ENCODE measurements at regions not wholly inside any gene's neighbourhood (a gene's known extent, or its start where the extent isn't known, plus 50 kb on each side); places are given as distances from the start of the nearest gene placed in this dataset.

DNA sequence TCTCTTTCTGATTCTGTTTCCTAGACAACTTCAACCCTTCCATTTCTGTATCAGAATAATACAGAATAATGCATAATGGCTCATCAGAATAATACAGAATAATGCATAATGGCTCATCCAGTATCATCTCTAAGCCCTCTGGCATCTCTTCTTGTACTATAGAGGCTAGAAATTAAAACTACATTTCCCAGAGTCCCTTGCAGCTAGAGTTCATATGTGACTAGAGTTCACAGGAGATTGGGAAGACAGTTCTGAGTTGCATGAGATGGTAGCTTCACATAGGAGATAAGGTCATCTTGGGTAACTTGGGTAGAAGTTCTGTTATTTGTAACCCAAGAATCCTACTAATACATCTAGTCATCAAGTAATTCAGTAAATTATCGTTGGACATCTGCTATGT is 122.9 kb upstream of the NRBF2 start:
- no peak for DNase-seq (ENCODE audit: low read depth, low spot score)
- dilution Hi-C loops (cut with MboI; ENCODE audit: extremely low pct_ligation_motif_present, low sequenced_read_pairs) = no loop called here

DNA sequence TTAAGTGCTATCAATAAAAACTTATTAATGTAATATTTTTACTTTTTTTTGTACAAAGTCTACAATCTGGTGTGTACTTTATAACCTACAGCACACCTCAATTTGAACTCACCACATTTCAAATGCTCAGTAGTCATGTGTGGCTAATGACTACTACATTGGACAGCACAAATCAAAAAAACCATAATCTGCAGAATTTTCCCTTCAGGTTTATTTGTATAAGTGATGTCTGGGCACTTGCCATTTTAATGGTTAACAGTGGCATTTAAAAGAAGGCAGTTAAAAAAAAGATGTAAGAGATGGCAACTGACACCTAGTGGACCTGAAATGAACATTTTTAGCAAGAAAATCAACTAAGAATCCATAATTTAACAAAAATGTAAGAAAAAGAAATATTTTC is 124.6 kb upstream of the NRBF2 start:
- Histone ChIP-seq H3K9me1 (ENCODE audit: control insufficient read depth, extremely low read depth, insufficient read depth, low read length) (no peaks in the 10 kb centered on the region), H3K4me1 (ENCODE audit: control insufficient read depth, extremely low read depth, insufficient read depth, low read length) (no peaks in the 10 kb centered on the region), H3K36me3 (ENCODE audit: control insufficient read depth in 2 of 2, extremely low read depth in 1 of 2, insufficient read depth in 2 of 2, low read length in 2 of 2) (no peaks in the 10 kb centered on the region), H2AFZ (ENCODE audit: control insufficient read depth, low read length) (no peak overlapping the region), H3K27me3 (ENCODE audit: control insufficient read depth, extremely low read depth, insufficient read depth, low read length) (peaks cover 3% of the 10 kb centered on the region), H3K9me3 (ENCODE audit: control insufficient read depth, low read depth, low read length) (no peaks in the 10 kb centered on the region), H3K79me2 (ENCODE audit: control insufficient read depth, insufficient read depth, low read length) (no peaks in the 10 kb centered on the region), H3K9ac (ENCODE audit: control insufficient read depth, extremely low read depth, insufficient read depth, low read length) (no peak overlapping the region), H3K4me2 (ENCODE audit: control insufficient read depth, extremely low read depth, insufficient read depth, low read depth, low read length) (no peak overlapping the region), H4K20me1 (ENCODE audit: control insufficient read depth, extremely low read depth, insufficient read depth, low read length) (no peaks in the 10 kb centered on the region), H3K27ac (ENCODE audit: control insufficient read depth, insufficient read depth, low read length) (no peak overlapping the region), H3K4me3 (ENCODE audit: control insufficient read depth in 2 of 3, extremely low read depth in 1 of 3, insufficient read depth in 2 of 3, low read depth in 1 of 3, low read length in 3 of 3) (no peak overlapping the region)
- no peak for DNase-seq (ENCODE audit: low read depth, low spot score)
- dilution Hi-C loops (cut with MboI; ENCODE audit: extremely low pct_ligation_motif_present, low sequenced_read_pairs) = no loop called here
- TF ChIP-seq EZH2 (IDR thresholded peaks at IDR 0.05; ENCODE audit: low read length) (no peak), CTCF (optimal IDR thresholded peaks at IDR 0.05 in 1 of 3, IDR thresholded peaks at IDR 0.05 in 1 of 3, conservative IDR thresholded peaks at IDR 0.05 in 1 of 3; ENCODE audit: extremely low read depth in 1 of 3, insufficient read depth in 2 of 3, low read length in 3 of 3) (no peak)
- no peak for FAIRE-seq

More for the DNA sequence above, 122.9 kb upstream of the NRBF2 start:
- TF ChIP-seq CTCF (optimal IDR thresholded peaks at IDR 0.05 in 1 of 3, IDR thresholded peaks at IDR 0.05 in 1 of 3, conservative IDR thresholded peaks at IDR 0.05 in 1 of 3; ENCODE audit: extremely low read depth in 1 of 3, insufficient read depth in 2 of 3, low read length in 3 of 3) (no peak), EZH2 (IDR thresholded peaks at IDR 0.05; ENCODE audit: low read length) (no peak)
- no peaks in the 10 kb centered on the region for H3K4me1 ChIP-seq (ENCODE audit: control insufficient read depth, extremely low read depth, insufficient read depth, low read length)
- no peak for FAIRE-seq
- no peak overlapping the region for H3K27ac ChIP-seq (ENCODE audit: control insufficient read depth, insufficient read depth, low read length)
- no peaks in the 10 kb centered on the region for H3K9me1 ChIP-seq (ENCODE audit: control insufficient read depth, extremely low read depth, insufficient read depth, low read length)
- peaks cover 3% of the 10 kb centered on the region for H3K27me3 ChIP-seq (ENCODE audit: control insufficient read depth, extremely low read depth, insufficient read depth, low read length)
- H3K36me3 ChIP-seq (ENCODE audit: control insufficient read depth in 2 of 2, extremely low read depth in 1 of 2, insufficient read depth in 2 of 2, low read length in 2 of 2) = no peaks in the 10 kb centered on the region
- no peaks in the 10 kb centered on the region for H4K20me1 ChIP-seq (ENCODE audit: control insufficient read depth, extremely low read depth, insufficient read depth, low read length)
- no peaks in the 10 kb centered on the region for H3K79me2 ChIP-seq (ENCODE audit: control insufficient read depth, insufficient read depth, low read length)
- H3K9ac ChIP-seq (ENCODE audit: control insufficient read depth, extremely low read depth, insufficient read depth, low read length) = no peak overlapping the region
- no peak overlapping the region for H2AFZ ChIP-seq (ENCODE audit: control insufficient read depth, low read length)
- no peaks in the 10 kb centered on the region for H3K9me3 ChIP-seq (ENCODE audit: control insufficient read depth, low read depth, low read length)
- H3K4me2 ChIP-seq (ENCODE audit: control insufficient read depth, extremely low read depth, insufficient read depth, low read depth, low read length) = no peak overlapping the region
- H3K4me3 ChIP-seq (ENCODE audit: control insufficient read depth in 2 of 3, extremely low read depth in 1 of 3, insufficient read depth in 2 of 3, low read depth in 1 of 3, low read length in 3 of 3) = no peak overlapping the region

All from keratinocyte (primary cell).